Neuronal stem cell (in vitro differentiated cells): ENCODE measurements at regions not wholly inside any gene's neighbourhood (a gene's known extent, or its start where the extent isn't known, plus 50 kb on each side); places are given as distances from the start of the nearest gene placed in this dataset.

ENCODE experiments used
- DNase-seq: peaks from one replicate; pipeline ENCODE4 v3.0.0-alpha.2; 2013; ENCODE audit warnings: low spot score
- H2AFZ ChIP-seq: one replicate; pipeline ENCODE4 v1.6.1; 2013; ENCODE audit warnings: mild to moderate bottlenecking, low read length, inconsistent platforms
- H2AK5ac ChIP-seq: 2 replicates; pipeline ENCODE4 v1.6.1; 2013; ENCODE audit warnings: low read depth, mild to moderate bottlenecking, inconsistent platforms, low read length, moderate library complexity, mixed read lengths
- H2BK120ac ChIP-seq: 2 replicates; pipeline ENCODE4 v1.6.1; 2013; ENCODE audit warnings: low read depth, mild to moderate bottlenecking, inconsistent platforms, low read length, moderate library complexity, mixed read lengths
- H2BK12ac ChIP-seq: one replicate; pipeline ENCODE4 v1.6.1; 2013; ENCODE audit warnings: low read length, inconsistent platforms
- H2BK15ac ChIP-seq: 2 replicates; pipeline ENCODE4 v1.6.1; 2013; ENCODE audit warnings: mild to moderate bottlenecking, low read length, inconsistent platforms, mixed read lengths
- H2BK5ac ChIP-seq: one replicate; pipeline ENCODE4 v1.6.1; 2013; ENCODE audit warnings: inconsistent platforms, mild to moderate bottlenecking, low read length, moderate library complexity
- H3K14ac ChIP-seq: one replicate; pipeline ENCODE4 v1.6.1; 2013; ENCODE audit warnings: low read length, inconsistent platforms
- H3K18ac ChIP-seq: 2 replicates; pipeline ENCODE4 v1.6.1; 2013; ENCODE audit warnings: low read length, inconsistent platforms
- H3K23ac ChIP-seq: 2 replicates; pipeline ENCODE4 v1.6.1; 2013; ENCODE audit warnings: low read depth, mild to moderate bottlenecking, mixed read lengths, low read length, inconsistent platforms; ENCODE audit not compliant: poor library complexity
- H3K27ac ChIP-seq: replicated peaks from 3 replicates; pipeline ENCODE4 v1.5.1; 2013; ENCODE audit warnings: low read length, inconsistent platforms
- H3K27me3 ChIP-seq, 3 experiments: 2 replicates each; pipeline ENCODE4 v1.6.1; 2013; ENCODE audit warnings: low read length in 3 of 3, mild to moderate bottlenecking in 2 of 3, inconsistent platforms in 1 of 3, low read depth in 1 of 3, mixed read lengths in 1 of 3, moderate library complexity in 1 of 3; ENCODE audit not compliant: control insufficient read depth in 3 of 3, insufficient read depth in 3 of 3
- H3K36me3 ChIP-seq, 2 donors: replicated peaks in 1 of 2; 2 replicates each; pipeline ENCODE4 v1.6.1; 2013; ENCODE audit warnings: low read length in 2 of 2; ENCODE audit not compliant: control insufficient read depth in 2 of 2, insufficient read depth in 2 of 2
- H3K4ac ChIP-seq: 2 replicates; pipeline ENCODE4 v1.6.1; 2013; ENCODE audit warnings: inconsistent platforms, mild to moderate bottlenecking, low read length, moderate library complexity
- H3K4me1 ChIP-seq, 2 donors: 1 replicate in 1 of 2; 2 replicates in 1 of 2; pipeline ENCODE4 v1.6.1; 2013; ENCODE audit warnings: low read length in 2 of 2, low read depth in 1 of 2; ENCODE audit not compliant: control insufficient read depth in 2 of 2, insufficient read depth in 1 of 2
- H3K4me2 ChIP-seq: one replicate; pipeline ENCODE4 v1.6.1; 2013; ENCODE audit warnings: mild to moderate bottlenecking, low read length, inconsistent platforms; ENCODE audit not compliant: insufficient read depth, poor library complexity, severe bottlenecking
- H3K4me3 ChIP-seq, 2 donors: 2 replicates each; pipeline ENCODE4 v1.5.1; 2013; ENCODE audit warnings: low read length in 2 of 2, mild to moderate bottlenecking in 2 of 2, inconsistent platforms in 1 of 2, moderate library complexity in 1 of 2
- H3K79me1 ChIP-seq: one replicate; pipeline ENCODE4 v1.6.1; 2013; ENCODE audit warnings: low read depth, mild to moderate bottlenecking, inconsistent platforms, low read length, moderate library complexity
- H3K9ac ChIP-seq: one replicate; pipeline ENCODE4 v1.6.1; 2013; ENCODE audit warnings: mild to moderate bottlenecking, low read depth, low read length, inconsistent platforms; ENCODE audit not compliant: poor library complexity
- H3K9me3 ChIP-seq, 2 donors: replicated peaks in 1 of 2; 2 replicates each; pipeline versions ENCODE3 to v1.6.1; 2013; ENCODE audit warnings: low read length in 2 of 2, mild to moderate bottlenecking in 2 of 2, inconsistent platforms in 1 of 2, low read depth in 1 of 2, mixed read lengths in 1 of 2, moderate library complexity in 1 of 2; ENCODE audit not compliant: control insufficient read depth in 2 of 2, insufficient read depth in 1 of 2
- H4K8ac ChIP-seq: one replicate; pipeline ENCODE4 v1.6.1; 2013; ENCODE audit warnings: low read depth, mild to moderate bottlenecking, inconsistent platforms, low read length, moderate library complexity
- H4K91ac ChIP-seq: one replicate; pipeline ENCODE4 v1.6.1; 2013; ENCODE audit warnings: low read length, low read depth, mild to moderate bottlenecking, inconsistent platforms; ENCODE audit not compliant: poor library complexity
- WGBS, 2 donors: extraction: QIAGEN DNeasy Blood & Tissue Kit; methylation state at CpG; one replicate each; pipeline ENCODE4 v1.1.7; 2013; ENCODE audit warnings: missing lambda C conversion rate in 2 of 2, mixed read lengths in 1 of 2; ENCODE audit not compliant: insufficient read length in 2 of 2, insufficient replicate concordance in 1 of 2; ENCODE audit errors: extremely low coverage in 2 of 2; 5-methylcytosine and 5-hydroxymethylcytosine counted together

GRCh38 chr16:59655031-59655430 lies 920.9 kb upstream of the GOT2 start:
- Histone ChIP-seq H3K27me3 (no peaks in the 10 kb centered on the region), H3K14ac (no peak overlapping the region), H3K23ac (no peak overlapping the region), H2BK12ac (no peak overlapping the region), H3K79me1 (no peaks in the 10 kb centered on the region), H4K8ac (no peak overlapping the region), H2BK15ac (no peak overlapping the region), H3K4me2 (no peak overlapping the region), H3K4me3 (no peak overlapping the region), H3K27ac (no peak overlapping the region), H3K4ac (no peak overlapping the region), H2BK5ac (no peak overlapping the region), H2AK5ac (no peak overlapping the region), H2BK120ac (no peak overlapping the region), H2AFZ (no peak overlapping the region), H3K4me1 (no peaks in the 10 kb centered on the region), H3K9me3 (no peaks in the 10 kb centered on the region), H4K91ac (no peak overlapping the region), H3K36me3 (no peaks in the 10 kb centered on the region), H3K18ac (no peak overlapping the region), H3K9ac (no peak overlapping the region)
- no CpG with 5 or more reads among the region's 2 CpGs for WGBS, 2 donors
- no peak for DNase-seq

DNA sequence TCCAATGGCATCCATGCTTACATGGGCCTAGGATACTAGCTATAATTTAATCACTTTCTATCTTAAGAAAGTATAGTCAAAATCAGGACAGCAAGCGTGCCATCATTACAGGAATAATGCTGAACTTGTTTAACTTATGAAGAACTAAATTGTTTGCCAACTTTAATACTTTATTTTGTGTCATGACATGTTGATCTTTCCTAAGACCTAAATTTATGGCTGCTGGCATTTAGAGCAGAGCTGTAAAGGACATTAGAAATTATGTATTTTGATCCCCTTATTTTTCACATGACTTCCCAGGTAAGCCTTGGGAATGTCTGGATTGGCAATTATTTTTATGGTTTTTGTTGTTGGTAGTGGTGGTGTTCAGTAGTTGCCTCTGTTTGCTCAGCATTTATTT lies 920.3 kb upstream of the GOT2 start:
- Histone ChIP-seq H3K27ac (no peak overlapping the region), H4K8ac (no peak overlapping the region), H3K4ac (no peak overlapping the region), H4K91ac (no peak overlapping the region), H3K9me3 (no peaks in the 10 kb centered on the region), H2BK120ac (no peak overlapping the region), H3K4me3 (no peak overlapping the region), H2BK5ac (no peak overlapping the region), H2AFZ (no peak overlapping the region), H3K14ac (no peak overlapping the region), H3K36me3 (no peaks in the 10 kb centered on the region), H3K4me1 (no peaks in the 10 kb centered on the region), H3K18ac (no peak overlapping the region), H3K4me2 (no peak overlapping the region), H3K27me3 (no peaks in the 10 kb centered on the region), H2BK15ac (no peak overlapping the region), H3K23ac (no peak overlapping the region), H2AK5ac (no peak overlapping the region), H2BK12ac (no peak overlapping the region), H3K9ac (no peak overlapping the region), H3K79me1 (no peaks in the 10 kb centered on the region)
- DNase-seq, result no peak
- WGBS, 2 donors, result no CpG with 5 or more reads among the region's 1 CpG

- Histone ChIP-seq H3K9me3 (no peaks in the 10 kb centered on the region), H2AFZ (no peak overlapping the region)
Measured at GRCh38 chr16:59651662-59652061, 917.5 kb upstream of the GOT2 start.

GRCh38 chr16:59645194-59645593 lies 911.1 kb upstream of the GOT2 start:
- H2BK12ac ChIP-seq, result no peak overlapping the region
- no peaks in the 10 kb centered on the region for H3K79me1 ChIP-seq
- no peak overlapping the region for H2AFZ ChIP-seq
- H2BK15ac ChIP-seq, result no peak overlapping the region
- no peaks in the 10 kb centered on the region for H3K27me3 ChIP-seq
- H3K4me1 ChIP-seq, result no peaks in the 10 kb centered on the region
- no peak overlapping the region for H3K18ac ChIP-seq
- H2AK5ac ChIP-seq, result no peak overlapping the region
- H3K4ac ChIP-seq, result no peak overlapping the region
- H2BK5ac ChIP-seq, result no peak overlapping the region
- no peak overlapping the region for H4K91ac ChIP-seq
- H4K8ac ChIP-seq, result no peak overlapping the region
- H3K14ac ChIP-seq, result no peak overlapping the region
- no peak overlapping the region for H3K4me2 ChIP-seq
- no peak overlapping the region for H3K4me3 ChIP-seq
- H3K9ac ChIP-seq, result no peak overlapping the region
- no peak overlapping the region for H3K23ac ChIP-seq
- DNase-seq, result no peak
- H2BK120ac ChIP-seq, result no peak overlapping the region
- no peak overlapping the region for H3K27ac ChIP-seq
- H3K36me3 ChIP-seq, result no peaks in the 10 kb centered on the region
- no peaks in the 10 kb centered on the region for H3K9me3 ChIP-seq

More at GRCh38 chr16:59651662-59652061, 917.5 kb upstream of the GOT2 start:
- no peak overlapping the region for H4K91ac ChIP-seq
- H2BK5ac ChIP-seq, result no peak overlapping the region
- no peak overlapping the region for H2BK12ac ChIP-seq
- no CpG with 5 or more reads among the region's 1 CpG for WGBS, 2 donors
- no peak overlapping the region for H3K23ac ChIP-seq
- H4K8ac ChIP-seq, result no peak overlapping the region
- H3K14ac ChIP-seq, result no peak overlapping the region
- no peaks in the 10 kb centered on the region for H3K27me3 ChIP-seq
- H3K18ac ChIP-seq, result no peak overlapping the region
- H2AK5ac ChIP-seq, result no peak overlapping the region
- no peak overlapping the region for H2BK15ac ChIP-seq
- H3K4me1 ChIP-seq, result no peaks in the 10 kb centered on the region
- no peaks in the 10 kb centered on the region for H3K79me1 ChIP-seq
- H3K27ac ChIP-seq, result no peak overlapping the region
- H3K4me3 ChIP-seq, result no peak overlapping the region
- H2BK120ac ChIP-seq, result no peak overlapping the region
- no peak overlapping the region for H3K4me2 ChIP-seq
- no peak overlapping the region for H3K9ac ChIP-seq
- H3K36me3 ChIP-seq, result no peaks in the 10 kb centered on the region
- DNase-seq, result no peak
- no peak overlapping the region for H3K4ac ChIP-seq
